Nephron (organoid): ENCODE measurements at regions not wholly inside any gene's neighbourhood (a gene's known extent, or its start where the extent isn't known, plus 50 kb on each side); places are given as distances from the start of the nearest gene placed in this dataset.
A peak's percentile ranks its signal among the peaks of the same experiment; 100 is the strongest.

Source experiments
- H3K27ac Mint-ChIP-seq, 3 experiments: 2 replicates each; pipeline ENCODE4 v1.8.0; 2020; ENCODE audit warnings: mixed read lengths in 3 of 3, mild to moderate bottlenecking in 2 of 3, moderate library complexity in 1 of 3
- H3K27me3 Mint-ChIP-seq: 2 replicates; pipeline ENCODE4 v1.8.0; 2021; ENCODE audit warnings: low read depth, mild to moderate bottlenecking, moderate library complexity, mixed read lengths
- H3K36me3 Mint-ChIP-seq: 2 replicates; pipeline ENCODE4 v1.8.0; 2020; ENCODE audit warnings: low read depth, mixed read lengths
- H3K4me1 Mint-ChIP-seq: 2 replicates; pipeline ENCODE4 v1.8.0; 2020; ENCODE audit warnings: mixed read lengths
- H3K4me3 Mint-ChIP-seq, 3 experiments: 2 replicates each; pipeline ENCODE4 v1.8.0; 2020; ENCODE audit warnings: mild to moderate bottlenecking in 3 of 3, mixed read lengths in 3 of 3, moderate library complexity in 2 of 3
- H3K9me3 Mint-ChIP-seq: 2 replicates; pipeline ENCODE4 v1.8.0; 2020; ENCODE audit warnings: mixed read lengths
- TF ChIP-seq, protein P1 (sequence below), 3 experiments: fragments of 200-600 bp; sonication (generic); IDR thresholded peaks; one replicate each; pipeline ENCODE4 v1.5.0; 2021; ENCODE audit warnings: antibody characterized with exemption in 3 of 3; ENCODE audit not compliant: unreplicated experiment in 3 of 3

DNA sequence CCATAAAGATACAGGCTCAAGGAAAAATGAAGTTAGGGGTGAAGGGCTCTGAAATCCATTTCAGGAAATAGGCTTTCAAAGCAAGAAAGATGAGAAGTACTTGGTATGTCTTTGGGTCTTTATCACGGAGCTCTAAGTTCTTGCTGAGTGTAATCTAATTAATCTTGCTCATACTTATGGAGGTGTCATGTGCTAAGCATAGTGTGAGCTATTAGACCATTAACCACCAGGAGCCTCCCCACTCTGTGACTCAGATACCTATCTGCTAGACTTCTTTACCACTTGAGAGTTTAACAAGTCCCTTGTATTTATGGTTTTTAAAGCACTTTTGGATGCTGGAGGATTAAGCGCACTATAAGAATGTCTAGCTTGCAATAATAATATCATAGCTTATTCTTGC is 678.7 kb downstream of the EPHA4 start:
- TF ChIP-seq, protein P1, sequence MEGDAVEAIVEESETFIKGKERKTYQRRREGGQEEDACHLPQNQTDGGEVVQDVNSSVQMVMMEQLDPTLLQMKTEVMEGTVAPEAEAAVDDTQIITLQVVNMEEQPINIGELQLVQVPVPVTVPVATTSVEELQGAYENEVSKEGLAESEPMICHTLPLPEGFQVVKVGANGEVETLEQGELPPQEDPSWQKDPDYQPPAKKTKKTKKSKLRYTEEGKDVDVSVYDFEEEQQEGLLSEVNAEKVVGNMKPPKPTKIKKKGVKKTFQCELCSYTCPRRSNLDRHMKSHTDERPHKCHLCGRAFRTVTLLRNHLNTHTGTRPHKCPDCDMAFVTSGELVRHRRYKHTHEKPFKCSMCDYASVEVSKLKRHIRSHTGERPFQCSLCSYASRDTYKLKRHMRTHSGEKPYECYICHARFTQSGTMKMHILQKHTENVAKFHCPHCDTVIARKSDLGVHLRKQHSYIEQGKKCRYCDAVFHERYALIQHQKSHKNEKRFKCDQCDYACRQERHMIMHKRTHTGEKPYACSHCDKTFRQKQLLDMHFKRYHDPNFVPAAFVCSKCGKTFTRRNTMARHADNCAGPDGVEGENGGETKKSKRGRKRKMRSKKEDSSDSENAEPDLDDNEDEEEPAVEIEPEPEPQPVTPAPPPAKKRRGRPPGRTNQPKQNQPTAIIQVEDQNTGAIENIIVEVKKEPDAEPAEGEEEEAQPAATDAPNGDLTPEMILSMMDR (IDR thresholded peaks at IDR 0.05; ENCODE audit: unreplicated experiment in 3 of 3) = no peak

DNA sequence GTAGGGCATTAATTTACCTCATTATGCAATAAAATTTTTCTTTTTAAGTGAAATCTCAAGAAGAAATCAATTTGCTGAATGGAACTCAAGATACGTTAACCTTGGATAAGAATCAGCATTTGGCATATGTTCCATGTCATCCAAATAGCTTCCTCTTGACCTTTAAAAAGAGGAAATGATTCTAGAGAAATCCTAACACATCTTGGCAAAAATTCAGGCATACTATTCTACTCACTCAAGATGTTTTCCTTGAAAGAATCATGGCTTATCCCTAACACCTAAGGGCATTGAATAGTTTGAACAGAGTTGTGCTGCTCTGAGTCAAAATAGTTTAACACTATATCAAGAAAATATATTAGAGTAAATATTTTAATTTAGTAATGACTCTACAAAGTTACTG is 678.0 kb downstream of the EPHA4 start:
- Mint-ChIP-seq H3K4me1 (peaks cover 8% of the 10 kb centered on the region), H3K9me3 (no peaks in the 10 kb centered on the region), H3K4me3 (no peak overlapping the region), H3K27me3 (peaks cover 4% of the 10 kb centered on the region), H3K36me3 (no peaks in the 10 kb centered on the region), H3K27ac (no peak overlapping the region)
- TF ChIP-seq, protein P1 (IDR thresholded peaks at IDR 0.05; ENCODE audit: unreplicated experiment in 3 of 3) = no peak

More for the DNA sequence above, 678.7 kb downstream of the EPHA4 start:
- H3K4me1 Mint-ChIP-seq = peaks cover 8% of the 10 kb centered on the region
- H3K36me3 Mint-ChIP-seq = no peaks in the 10 kb centered on the region
- H3K4me3 Mint-ChIP-seq = no peak overlapping the region
- peak overlapping the region in 2 of 3 experiments; percentile 51 to 58 for H3K27ac Mint-ChIP-seq
- H3K9me3 Mint-ChIP-seq = no peaks in the 10 kb centered on the region
- H3K27me3 Mint-ChIP-seq = peaks cover 4% of the 10 kb centered on the region

DNA sequence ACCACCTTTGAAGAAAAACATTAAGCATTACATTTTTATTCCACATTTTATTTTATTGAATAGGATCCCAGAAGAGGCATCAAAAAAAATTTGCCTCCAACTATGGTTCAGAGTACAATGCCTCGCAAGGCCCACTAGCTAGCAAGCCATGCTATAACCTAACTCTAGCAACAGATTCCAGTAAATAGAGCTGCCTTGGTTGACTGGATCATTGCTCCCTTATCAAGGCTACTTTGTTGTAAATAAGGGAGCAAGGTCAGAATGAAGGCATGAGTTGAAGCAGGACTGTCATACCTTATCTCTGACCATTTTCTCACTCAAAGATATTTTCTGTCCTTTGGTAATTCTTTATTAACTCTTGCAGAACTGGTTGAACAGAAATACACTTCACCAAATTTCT is 672.6 kb downstream of the EPHA4 start:
- H3K9me3 Mint-ChIP-seq = no peaks in the 10 kb centered on the region
- TF ChIP-seq, protein P1 (IDR thresholded peaks at IDR 0.05; ENCODE audit: unreplicated experiment in 3 of 3) = no peak
- no peaks in the 10 kb centered on the region for H3K36me3 Mint-ChIP-seq
- peaks cover 4% of the 10 kb centered on the region for H3K27me3 Mint-ChIP-seq
- H3K27ac Mint-ChIP-seq = no peak overlapping the region
- no peak overlapping the region for H3K4me3 Mint-ChIP-seq
- H3K4me1 Mint-ChIP-seq = peaks cover 5% of the 10 kb centered on the region

DNA sequence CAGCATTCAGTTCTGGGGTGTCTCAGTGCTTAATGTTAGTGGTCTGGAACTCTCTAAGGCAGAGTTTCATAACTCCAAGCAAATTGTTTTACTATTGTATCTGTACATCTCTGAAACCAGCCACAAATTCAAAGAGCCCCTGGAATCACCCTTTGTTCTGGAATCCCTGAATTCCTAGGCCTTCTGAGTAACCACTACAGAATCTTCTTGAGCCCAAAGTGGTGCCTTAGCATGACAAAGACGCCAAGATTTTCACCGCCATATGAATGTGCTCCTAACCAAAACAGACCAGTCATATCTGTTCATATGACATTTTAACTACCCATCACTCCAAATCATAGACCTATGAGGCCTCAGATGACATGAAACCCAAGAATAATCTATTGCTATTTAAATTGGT is 668.1 kb downstream of the EPHA4 start:
- Mint-ChIP-seq H3K27me3 (no peaks in the 10 kb centered on the region), H3K4me3 (no peak overlapping the region), H3K36me3 (no peaks in the 10 kb centered on the region), H3K9me3 (no peaks in the 10 kb centered on the region), H3K27ac (no peak overlapping the region), H3K4me1 (peaks cover 22% of the 10 kb centered on the region)
- TF ChIP-seq, protein P1 (IDR thresholded peaks at IDR 0.05; ENCODE audit: unreplicated experiment in 3 of 3) = no peak

DNA sequence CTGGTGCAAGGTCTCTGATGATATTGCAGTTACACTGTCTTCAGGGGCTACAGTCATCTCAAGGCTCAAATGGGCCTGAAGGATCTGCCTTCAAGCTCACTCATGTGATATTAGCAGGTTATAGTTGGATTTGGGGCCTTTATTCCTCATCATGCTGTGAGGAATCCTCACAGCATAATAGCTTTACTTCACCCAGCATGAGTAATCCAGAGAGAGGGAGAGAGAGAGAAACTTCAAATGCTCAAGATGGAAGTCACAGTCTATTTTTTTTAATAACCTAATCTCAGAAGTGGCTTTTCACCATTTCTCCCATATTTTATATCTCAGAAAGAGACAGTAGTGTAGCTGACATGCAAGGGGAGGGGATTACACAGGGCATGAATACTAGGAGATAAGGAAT is 658.7 kb downstream of the EPHA4 start:
- no peaks in the 10 kb centered on the region for H3K36me3 Mint-ChIP-seq
- TF ChIP-seq, protein P1 (IDR thresholded peaks at IDR 0.05; ENCODE audit: unreplicated experiment in 3 of 3) = no peak
- H3K27ac Mint-ChIP-seq = peak overlapping the region in 1 of 3 experiments; percentile 6
- peaks cover 17% of the 10 kb centered on the region for H3K4me1 Mint-ChIP-seq
- H3K27me3 Mint-ChIP-seq = no peaks in the 10 kb centered on the region
- no peaks in the 10 kb centered on the region for H3K9me3 Mint-ChIP-seq
- H3K4me3 Mint-ChIP-seq = no peak overlapping the region

DNA sequence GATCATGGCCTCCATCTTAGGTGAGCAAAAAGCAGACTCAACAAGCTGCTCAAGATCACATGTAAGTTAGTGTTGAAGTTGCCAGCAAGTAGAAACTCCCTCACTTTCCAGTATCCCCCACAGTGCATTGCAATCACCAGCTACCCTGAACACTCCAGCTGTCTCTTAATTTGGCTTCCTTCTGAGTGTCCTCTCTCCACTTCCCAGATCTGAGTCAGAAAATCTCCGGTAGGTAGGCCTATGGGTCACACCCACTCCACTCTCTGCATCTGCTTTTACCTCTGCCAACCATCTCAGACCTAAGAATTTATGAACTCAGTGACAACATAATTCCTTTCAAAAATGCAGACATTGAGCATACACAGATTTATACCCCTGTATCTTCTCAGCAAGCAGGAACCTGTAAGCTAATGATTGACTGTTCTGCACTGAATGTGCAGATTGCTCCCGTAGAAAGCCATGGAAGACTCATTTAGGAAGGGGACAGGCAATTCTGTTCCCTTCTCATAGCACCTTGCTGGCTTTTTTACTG is 656.9 kb downstream of the EPHA4 start:
- Mint-ChIP-seq H3K27me3 (peaks cover 3% of the 10 kb centered on the region), H3K9me3 (peaks cover 3% of the 10 kb centered on the region), H3K4me1 (peaks cover 17% of the 10 kb centered on the region), H3K27ac (peak overlapping the region in 2 of 3 experiments; percentile 20 to 32), H3K4me3 (no peak overlapping the region), H3K36me3 (no peaks in the 10 kb centered on the region)
- TF ChIP-seq, protein P1 (IDR thresholded peaks at IDR 0.05; ENCODE audit: unreplicated experiment in 3 of 3) = no peak
